ENCODE measurements at regions not wholly inside any gene's neighbourhood (a gene's known extent, or its start where the extent isn't known, plus 50 kb on each side); places are given as distances from the start of the nearest gene placed in this dataset.

GRCh38 chr16:87074641-87075318 is 242.4 kb downstream of the C16orf95 start:
- no peak overlapping the region for H3K27ac Mint-ChIP-seq
- H3K4me3 Mint-ChIP-seq: no peak overlapping the region
- DNase-seq: no peak
- H3K9me3 Mint-ChIP-seq: peaks cover 9% of the 10 kb centered on the region
- H3K27me3 Mint-ChIP-seq: peaks cover 3% of the 10 kb centered on the region
- no peak for ATAC-seq
- H3K36me3 Mint-ChIP-seq (ENCODE audit: low read depth): no peaks in the 10 kb centered on the region
- H3K4me1 Mint-ChIP-seq: no peaks in the 10 kb centered on the region

GRCh38 chr16:87075319-87075860 is 241.8 kb downstream of the C16orf95 start:
- Mint-ChIP-seq H3K27ac (no peak overlapping the region), H3K9me3 (peaks cover 12% of the 10 kb centered on the region), H3K36me3 (ENCODE audit: low read depth) (no peaks in the 10 kb centered on the region), H3K27me3 (peaks cover 3% of the 10 kb centered on the region), H3K4me1 (no peaks in the 10 kb centered on the region), H3K4me3 (no peak overlapping the region)
- ATAC-seq: no peak
- DNase-seq: no peak

- Mint-ChIP-seq H3K27ac (no peak overlapping the region), H3K4me3 (no peak overlapping the region), H3K9me3 (peaks cover 23% of the 10 kb centered on the region), H3K4me1 (no peaks in the 10 kb centered on the region), H3K36me3 (ENCODE audit: low read depth) (no peaks in the 10 kb centered on the region), H3K27me3 (peaks cover 3% of the 10 kb centered on the region)
- ATAC-seq (no peak), DNase-seq (no peak)
Observed at GRCh38 chr16:87076331-87076949, 240.8 kb downstream of the C16orf95 start.

GRCh38 chr16:87076950-87077749 is 240.0 kb downstream of the C16orf95 start:
- Mint-ChIP-seq H3K27ac (no peak overlapping the region), H3K9me3 (peaks cover 27% of the 10 kb centered on the region), H3K27me3 (peaks cover 3% of the 10 kb centered on the region), H3K36me3 (ENCODE audit: low read depth) (no peaks in the 10 kb centered on the region), H3K4me3 (no peak overlapping the region), H3K4me1 (no peaks in the 10 kb centered on the region)
- DNase-seq: peak; percentile 58
- ATAC-seq: peak; percentile 15

- no peaks in the 10 kb centered on the region for H3K36me3 Mint-ChIP-seq (ENCODE audit: low read depth)
- H3K4me1 Mint-ChIP-seq: no peaks in the 10 kb centered on the region
- no peak for DNase-seq
- peaks cover 30% of the 10 kb centered on the region for H3K9me3 Mint-ChIP-seq
- H3K27me3 Mint-ChIP-seq: peaks cover 3% of the 10 kb centered on the region
- ATAC-seq: no peak
- H3K27ac Mint-ChIP-seq: no peak overlapping the region
- H3K4me3 Mint-ChIP-seq: no peak overlapping the region
Observed at GRCh38 chr16:87077750-87078127, 239.5 kb downstream of the C16orf95 start.

- H3K4me3 Mint-ChIP-seq: no peak overlapping the region
- no peak overlapping the region for H3K27ac Mint-ChIP-seq
- peaks cover 4% of the 10 kb centered on the region for H3K36me3 Mint-ChIP-seq (ENCODE audit: low read depth)
- H3K9me3 Mint-ChIP-seq: peaks cover 35% of the 10 kb centered on the region
- ATAC-seq (no peak), DNase-seq (no peak)
- H3K27me3 Mint-ChIP-seq: peaks cover 5% of the 10 kb centered on the region
- no peaks in the 10 kb centered on the region for H3K4me1 Mint-ChIP-seq
Observed at GRCh38 chr16:87080571-87081167, 236.5 kb downstream of the C16orf95 start.

GRCh38 chr16:87085441-87085840 is 231.8 kb downstream of the C16orf95 start:
- peaks cover 22% of the 10 kb centered on the region for H3K9me3 Mint-ChIP-seq

GRCh38 chr16:87086156-87086555 is 231.0 kb downstream of the C16orf95 start:
- DNase-seq (no peak), ATAC-seq (no peak)
- Mint-ChIP-seq H3K27me3 (peaks cover 3% of the 10 kb centered on the region), H3K4me1 (no peaks in the 10 kb centered on the region), H3K9me3 (peaks cover 15% of the 10 kb centered on the region), H3K4me3 (no peak overlapping the region), H3K36me3 (ENCODE audit: low read depth) (peaks cover 4% of the 10 kb centered on the region), H3K27ac (no peak overlapping the region)

More at GRCh38 chr16:87085441-87085840, 231.8 kb downstream of the C16orf95 start:
- Mint-ChIP-seq H3K4me3 (no peak overlapping the region), H3K27ac (no peak overlapping the region), H3K4me1 (no peaks in the 10 kb centered on the region), H3K36me3 (ENCODE audit: low read depth) (peaks cover 4% of the 10 kb centered on the region), H3K27me3 (peaks cover 3% of the 10 kb centered on the region)
- ATAC-seq (no peak), DNase-seq (no peak)

GRCh38 chr16:87086575-87086974 is 230.6 kb downstream of the C16orf95 start:
- ATAC-seq: no peak
- peaks cover 4% of the 10 kb centered on the region for H3K36me3 Mint-ChIP-seq (ENCODE audit: low read depth)
- no peak for DNase-seq

GRCh38 chr16:87092958-87093357 is 224.2 kb downstream of the C16orf95 start:
- Mint-ChIP-seq H3K27me3 (no peaks in the 10 kb centered on the region), H3K9me3 (no peaks in the 10 kb centered on the region), H3K36me3 (ENCODE audit: low read depth) (no peaks in the 10 kb centered on the region), H3K4me3 (no peak overlapping the region), H3K4me1 (no peaks in the 10 kb centered on the region), H3K27ac (no peak overlapping the region)
- ATAC-seq: no peak
- no peak for DNase-seq

More at GRCh38 chr16:87086575-87086974, 230.6 kb downstream of the C16orf95 start:
- H3K9me3 Mint-ChIP-seq: peaks cover 11% of the 10 kb centered on the region
- H3K27ac Mint-ChIP-seq: no peak overlapping the region
- no peak overlapping the region for H3K4me3 Mint-ChIP-seq
- H3K27me3 Mint-ChIP-seq: peaks cover 3% of the 10 kb centered on the region
- no peaks in the 10 kb centered on the region for H3K4me1 Mint-ChIP-seq

- H3K9me3 Mint-ChIP-seq: no peaks in the 10 kb centered on the region
- H3K4me3 Mint-ChIP-seq: no peak overlapping the region
- H3K36me3 Mint-ChIP-seq (ENCODE audit: low read depth): no peaks in the 10 kb centered on the region
- no peak for ATAC-seq
- peaks cover 2% of the 10 kb centered on the region for H3K27me3 Mint-ChIP-seq
- no peak for DNase-seq
- H3K27ac Mint-ChIP-seq: no peak overlapping the region
- H3K4me1 Mint-ChIP-seq: no peaks in the 10 kb centered on the region
Observed at GRCh38 chr16:87093804-87094555, 223.2 kb downstream of the C16orf95 start.

GRCh38 chr16:87094556-87094865 is 222.7 kb downstream of the C16orf95 start:
- no peak overlapping the region for H3K27ac Mint-ChIP-seq
- no peaks in the 10 kb centered on the region for H3K4me1 Mint-ChIP-seq
- H3K27me3 Mint-ChIP-seq: peaks cover 2% of the 10 kb centered on the region
- no peaks in the 10 kb centered on the region for H3K9me3 Mint-ChIP-seq
- no peaks in the 10 kb centered on the region for H3K36me3 Mint-ChIP-seq (ENCODE audit: low read depth)
- ATAC-seq: no peak
- no peak for DNase-seq
- no peak overlapping the region for H3K4me3 Mint-ChIP-seq

GRCh38 chr16:87095271-87095670 is 221.9 kb downstream of the C16orf95 start:
- DNase-seq: no peak
- ATAC-seq: no peak
- Mint-ChIP-seq H3K36me3 (ENCODE audit: low read depth) (no peaks in the 10 kb centered on the region), H3K27ac (no peak overlapping the region), H3K4me3 (no peak overlapping the region), H3K9me3 (no peaks in the 10 kb centered on the region), H3K4me1 (no peaks in the 10 kb centered on the region), H3K27me3 (peaks cover 2% of the 10 kb centered on the region)

GRCh38 chr16:87096746-87097333 is 220.4 kb downstream of the C16orf95 start:
- no peaks in the 10 kb centered on the region for H3K36me3 Mint-ChIP-seq (ENCODE audit: low read depth)
- no peak for DNase-seq
- H3K9me3 Mint-ChIP-seq: no peaks in the 10 kb centered on the region
- no peak overlapping the region for H3K27ac Mint-ChIP-seq
- no peak for ATAC-seq
- no peak overlapping the region for H3K4me3 Mint-ChIP-seq
- H3K27me3 Mint-ChIP-seq: peaks cover 2% of the 10 kb centered on the region
- no peaks in the 10 kb centered on the region for H3K4me1 Mint-ChIP-seq

Measured in activated naive CD8-positive, alpha-beta T cell treated with anti-CD3 and anti-CD28 coated beads, Interleukin-2, amount 50 U/mL, for 24 hours (primary cell).